HG03565 (cell line): ENCODE measurements at regions not wholly inside any gene's neighbourhood (a gene's known extent, or its start where the extent isn't known, plus 50 kb on each side); places are given as distances from the start of the nearest gene placed in this dataset.

Experiments
- ATAC-seq: cut with Tn5 transposase; IDR thresholded peaks from one replicate; pipeline ENCODE4 v1.9.1; 2021; ENCODE audit warnings: mild to moderate bottlenecking, moderate library complexity; ENCODE audit not compliant: unreplicated experiment

DNA sequence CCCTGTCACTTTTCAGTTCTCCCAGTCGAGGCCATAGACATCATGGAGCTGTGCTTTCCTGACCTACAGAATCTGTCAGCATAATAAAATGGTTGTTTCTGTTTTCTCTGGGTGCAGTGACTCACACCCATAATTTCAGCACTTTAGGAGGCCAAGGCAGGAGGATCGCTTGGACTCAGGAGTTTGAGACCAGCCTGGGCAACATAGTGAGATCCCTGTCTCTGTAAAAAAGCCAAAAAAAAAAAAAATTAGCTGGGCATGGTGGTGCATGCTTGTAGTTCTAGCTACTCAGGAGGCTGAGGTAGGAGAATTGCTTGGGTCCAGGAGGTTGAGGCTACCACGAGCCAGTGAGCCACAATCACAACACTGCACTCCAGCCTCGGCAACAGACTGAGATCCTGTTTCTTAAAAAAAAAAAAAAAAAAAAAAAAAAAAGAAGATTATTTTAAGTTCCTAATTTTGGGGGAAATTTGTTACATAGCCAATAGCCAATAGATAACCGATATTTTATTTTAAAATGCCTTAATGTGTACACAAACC is 196.2 kb downstream of the ADSS2 start:
- no peak for ATAC-seq

GRCh38 chr1:244256086-244256676 is 195.5 kb downstream of the ADSS2 start:
- ATAC-seq, result no peak

- ATAC-seq, result no peak
Measured at GRCh38 chr1:244264163-244264562, 187.5 kb downstream of the ADSS2 start.

GRCh38 chr1:244265507-244265906 is 186.2 kb downstream of the ADSS2 start:
- no peak for ATAC-seq

DNA sequence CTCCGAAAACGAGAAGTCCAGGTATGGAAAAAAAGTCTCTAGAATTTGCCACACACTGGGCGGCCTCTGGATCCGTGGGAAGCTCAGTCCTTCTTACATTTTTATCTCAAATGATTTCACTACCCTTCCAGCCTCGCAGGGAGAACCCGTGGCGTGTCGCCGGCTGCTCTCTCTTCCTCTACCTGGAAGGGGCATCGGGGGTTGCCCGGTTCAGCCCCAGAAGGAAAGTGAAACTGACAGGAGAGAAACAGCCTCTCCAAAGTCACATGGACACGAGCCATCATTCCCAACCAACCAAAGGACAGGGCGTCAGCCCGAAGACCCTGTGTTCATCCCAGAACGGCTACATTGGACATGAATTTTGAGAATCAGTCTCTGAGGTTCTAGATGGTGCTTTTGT is 182.5 kb downstream of the ADSS2 start:
- ATAC-seq, result no peak

- ATAC-seq, result no peak
Measured at GRCh38 chr1:244271004-244271403, 180.7 kb downstream of the ADSS2 start.

DNA sequence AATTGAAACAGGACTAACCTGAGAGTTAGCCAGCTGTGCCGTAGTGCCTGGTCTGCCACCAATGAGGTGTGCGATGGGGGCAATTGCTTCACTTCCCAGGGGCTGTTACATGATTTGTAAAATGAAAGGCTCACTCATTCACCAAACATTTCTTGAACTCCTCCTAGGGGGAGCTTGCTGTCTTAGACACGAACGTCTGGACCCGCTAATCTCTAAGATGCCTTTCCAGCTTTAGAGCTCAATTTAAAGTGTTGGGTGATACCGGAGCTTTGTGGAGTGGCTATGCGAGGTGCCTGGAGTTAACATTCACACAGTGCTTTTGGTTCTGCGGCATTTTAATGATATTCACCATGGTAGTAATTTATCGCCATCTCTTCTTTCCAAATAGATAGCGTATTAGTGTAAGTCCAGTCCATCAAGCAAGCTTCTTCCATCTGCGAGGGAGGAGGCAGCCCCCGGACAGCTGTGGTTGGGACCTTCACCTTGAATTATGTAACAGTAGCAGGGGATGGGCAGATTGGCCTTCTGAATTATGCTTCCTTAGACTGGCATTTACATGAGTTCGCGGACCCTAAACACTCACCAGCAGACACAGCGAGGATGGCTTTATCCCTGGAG is 179.9 kb downstream of the ADSS2 start:
- ATAC-seq, result no peak

DNA sequence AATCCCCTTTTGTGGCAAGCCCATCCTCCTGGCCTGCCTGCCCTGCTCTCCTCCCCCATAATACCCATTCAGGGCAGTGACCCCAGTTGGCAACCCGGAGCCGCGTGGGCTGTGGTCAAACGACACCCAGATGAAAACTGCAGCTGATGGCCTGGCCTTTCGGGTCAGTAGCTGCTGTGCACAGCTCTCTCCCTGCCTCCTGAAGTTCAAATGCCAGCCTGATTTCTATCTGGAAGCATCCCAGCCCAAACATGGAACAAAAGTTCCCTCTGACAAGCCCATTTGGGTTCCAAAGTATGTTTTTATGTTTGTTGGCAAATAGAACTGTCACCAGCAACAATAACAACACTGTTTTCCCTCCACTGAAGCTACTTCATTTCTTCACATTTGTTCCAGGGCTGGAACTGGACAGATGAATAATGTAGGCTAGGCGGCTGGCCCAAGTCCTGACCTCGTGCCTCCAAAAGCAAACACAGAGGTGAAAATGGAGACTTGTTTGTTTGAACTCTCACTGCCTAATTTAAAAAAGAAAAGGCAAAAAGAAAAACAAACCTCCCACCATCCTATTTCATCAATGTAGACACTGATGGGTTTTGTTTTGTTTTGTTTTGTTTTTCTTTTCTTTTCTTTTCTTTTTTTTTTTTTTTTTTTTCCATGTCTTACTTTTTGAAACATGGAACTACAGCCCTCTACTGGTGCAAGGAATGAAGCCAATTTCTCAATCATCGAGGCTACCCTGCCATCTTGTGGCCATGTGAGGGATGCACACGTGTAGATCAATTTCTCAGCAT is 179.0 kb downstream of the ADSS2 start:
- ATAC-seq, result peak; percentile 82

GRCh38 chr1:244273262-244273844 is 178.4 kb downstream of the ADSS2 start:
- no peak for ATAC-seq

DNA sequence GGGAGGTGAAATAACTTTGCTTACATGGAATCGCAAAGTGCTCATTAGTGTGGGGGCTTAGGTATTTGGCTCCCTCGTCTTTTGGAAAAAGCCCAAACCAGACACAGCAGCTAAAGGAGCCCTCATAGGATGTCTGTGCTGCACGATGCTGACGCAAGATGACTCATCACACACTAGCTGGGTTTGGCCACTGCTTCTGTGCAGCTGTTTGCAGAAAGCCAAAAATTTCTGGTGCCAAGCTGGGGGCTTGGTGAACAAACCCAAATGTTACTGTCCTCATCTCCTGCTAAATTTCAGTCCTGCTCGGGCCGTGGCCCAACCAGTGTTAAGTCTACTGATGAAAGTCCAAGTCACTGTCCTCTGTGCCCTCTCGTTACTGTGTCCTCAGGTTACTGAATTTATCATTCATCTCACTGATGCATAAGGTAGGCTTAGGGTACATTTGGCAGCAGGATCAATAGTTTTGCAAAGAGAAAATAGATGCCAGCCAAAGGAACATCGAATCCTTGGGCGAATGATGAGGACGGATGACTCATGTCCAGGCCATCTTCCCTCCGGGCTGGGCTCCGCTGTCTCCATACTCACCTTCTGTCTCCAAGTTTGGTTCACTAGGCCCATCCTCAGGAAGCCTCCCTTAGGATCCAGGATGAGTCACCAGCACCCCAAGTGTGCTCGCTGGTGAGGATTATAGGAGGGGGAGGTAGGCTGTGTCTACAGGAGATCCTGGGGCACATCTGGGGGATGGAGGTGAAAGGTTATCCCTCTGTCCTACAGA is 177.7 kb downstream of the ADSS2 start:
- no peak for ATAC-seq

GRCh38 chr1:244276646-244277045 is 175.1 kb downstream of the ADSS2 start:
- ATAC-seq, result no peak

DNA sequence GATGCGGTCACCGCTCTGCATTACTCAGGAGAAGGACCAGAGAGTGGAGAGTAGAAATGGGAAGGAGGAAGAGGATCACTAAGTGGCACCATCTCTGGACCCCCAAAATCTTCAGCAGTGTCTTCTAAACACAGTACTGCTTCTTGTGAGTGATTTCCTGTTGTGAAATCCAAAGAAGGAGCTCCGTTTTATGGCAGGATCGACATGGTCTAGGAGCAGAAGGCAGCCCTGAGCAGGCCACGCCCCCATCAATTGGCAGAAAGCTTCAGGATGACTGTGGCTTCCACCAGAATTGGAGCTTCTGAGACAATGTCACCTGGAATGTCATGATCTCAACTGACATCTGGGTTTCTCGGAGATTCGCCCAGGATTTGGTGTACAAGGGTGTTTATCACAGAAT is 171.5 kb downstream of the ADSS2 start:
- ATAC-seq, result no peak

- no peak for ATAC-seq
Measured at GRCh38 chr1:244280859-244281258, 170.8 kb downstream of the ADSS2 start.

- peak; percentile 43 for ATAC-seq
Measured at GRCh38 chr1:244283772-244284171, 167.9 kb downstream of the ADSS2 start.

DNA sequence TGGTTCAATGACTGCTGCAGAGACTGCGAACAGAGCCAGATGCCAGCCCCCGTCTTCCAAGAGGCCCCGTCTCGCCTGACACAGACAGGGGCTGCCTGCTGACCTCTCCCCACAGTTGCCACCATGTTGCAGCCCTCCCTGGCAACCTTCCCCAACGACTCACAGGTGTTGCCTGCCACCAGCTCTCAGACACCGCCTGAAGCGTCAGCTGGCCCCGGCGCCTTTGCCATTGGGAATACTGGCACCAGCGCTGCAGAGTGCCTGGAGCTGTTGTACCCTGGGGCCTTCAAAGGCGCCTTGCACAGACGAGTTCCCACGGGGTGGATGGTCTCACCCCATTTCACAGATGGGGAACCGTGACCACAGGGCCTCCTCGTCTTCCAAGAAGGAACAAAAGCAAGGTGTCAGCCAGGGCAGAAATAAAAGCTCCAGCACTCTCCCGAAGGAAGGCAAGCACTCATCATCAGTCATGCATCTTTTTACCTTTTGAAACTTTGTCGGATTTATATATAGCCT is 167.0 kb downstream of the ADSS2 start:
- ATAC-seq, result no peak

DNA sequence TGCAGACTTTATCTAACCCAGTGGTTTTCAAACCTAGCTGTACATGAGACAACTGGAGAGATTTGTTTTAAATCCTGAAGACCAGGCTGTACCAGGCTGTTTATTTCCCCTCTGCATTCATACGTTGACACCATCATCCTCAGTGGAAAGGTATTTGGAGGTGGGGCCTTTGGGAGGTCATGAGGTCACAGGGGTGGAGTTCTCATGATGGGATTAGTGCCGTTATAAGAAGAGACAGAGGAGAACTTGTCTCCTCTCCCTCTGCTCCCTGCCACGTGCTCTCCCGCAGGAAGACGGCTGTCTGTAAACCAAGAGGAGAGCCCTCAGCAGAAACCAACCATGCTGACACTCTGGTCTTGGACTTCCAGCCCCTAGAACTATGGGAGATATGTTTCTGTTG is 165.4 kb downstream of the ADSS2 start:
- no peak for ATAC-seq

- no peak for ATAC-seq
Measured at GRCh38 chr1:244287726-244288125, 164.0 kb downstream of the ADSS2 start.

GRCh38 chr1:244288663-244289062 is 163.0 kb downstream of the ADSS2 start:
- no peak for ATAC-seq

- no peak for ATAC-seq
Measured at GRCh38 chr1:244289991-244290785, 161.5 kb downstream of the ADSS2 start.
